HG02973 (cell line): ENCODE measurements at regions not wholly inside any gene's neighbourhood (a gene's known extent, or its start where the extent isn't known, plus 50 kb on each side); places are given as distances from the start of the nearest gene placed in this dataset.
"Not testable (repeated sequence)": the region's sequence is repeated elsewhere in the genome, so short reads cannot be mapped to it uniquely, and the experiment has no call there.

ENCODE experiments used
- ATAC-seq: cut with Tn5 transposase; IDR thresholded peaks from one replicate; pipeline ENCODE4 v1.9.1; 2021; ENCODE audit warnings: moderate library complexity; ENCODE audit not compliant: unreplicated experiment

DNA sequence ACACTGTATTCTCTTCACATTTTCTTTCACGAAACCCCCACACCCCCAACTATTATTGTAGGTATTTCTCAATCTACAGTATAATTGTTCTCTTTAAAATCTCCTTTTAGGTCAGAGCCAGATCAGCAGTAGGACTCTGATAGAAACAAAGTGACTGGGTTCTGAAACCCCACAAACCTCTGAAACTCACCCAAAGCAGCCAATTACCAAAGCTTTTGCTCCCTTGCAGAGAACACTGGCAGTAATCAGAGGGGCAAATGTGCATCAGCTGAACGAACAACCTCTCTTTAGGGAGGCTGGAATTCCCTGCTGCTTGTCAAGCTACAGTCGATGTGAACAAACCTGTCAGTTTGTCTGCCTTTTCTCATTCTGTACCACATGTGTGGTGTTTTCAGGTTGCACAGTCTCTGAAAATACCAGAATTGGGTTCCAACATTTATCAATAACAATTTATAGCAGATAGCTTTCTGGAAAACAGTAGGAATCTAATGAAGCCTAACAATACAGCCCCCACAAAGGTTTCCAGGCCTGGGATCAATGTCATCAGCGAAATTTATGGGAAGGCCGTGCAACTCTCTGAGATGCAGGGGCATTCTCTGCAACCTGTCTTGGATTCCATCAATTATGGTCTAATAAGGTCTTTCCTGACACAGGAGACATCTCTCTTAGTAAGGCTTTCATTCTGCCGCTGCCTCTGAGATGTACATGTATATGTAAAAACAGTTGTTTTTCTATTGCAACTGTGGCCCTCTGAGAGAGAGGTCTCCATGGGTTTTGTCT is 395.9 kb downstream of the GPAT3 start:
- ATAC-seq = no peak

DNA sequence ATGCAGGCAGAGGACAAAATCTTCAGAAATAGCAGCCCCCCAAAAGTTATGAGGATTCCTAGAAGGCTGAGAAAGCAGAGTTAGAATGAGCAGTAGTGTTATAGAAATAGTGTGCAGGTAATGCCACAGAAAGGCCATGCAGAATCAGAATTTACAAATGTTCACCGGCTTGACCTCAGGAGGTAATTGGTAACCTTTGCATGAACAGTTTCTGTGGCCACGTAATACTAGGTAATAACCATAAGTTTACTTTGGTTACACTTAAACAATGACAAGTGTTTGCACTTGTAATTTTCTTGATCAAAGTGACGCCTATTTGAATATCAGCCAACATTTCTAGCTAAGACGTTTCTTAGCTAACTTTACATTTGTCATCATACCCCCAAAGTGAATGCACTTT is 393.6 kb downstream of the GPAT3 start:
- no peak for ATAC-seq

DNA sequence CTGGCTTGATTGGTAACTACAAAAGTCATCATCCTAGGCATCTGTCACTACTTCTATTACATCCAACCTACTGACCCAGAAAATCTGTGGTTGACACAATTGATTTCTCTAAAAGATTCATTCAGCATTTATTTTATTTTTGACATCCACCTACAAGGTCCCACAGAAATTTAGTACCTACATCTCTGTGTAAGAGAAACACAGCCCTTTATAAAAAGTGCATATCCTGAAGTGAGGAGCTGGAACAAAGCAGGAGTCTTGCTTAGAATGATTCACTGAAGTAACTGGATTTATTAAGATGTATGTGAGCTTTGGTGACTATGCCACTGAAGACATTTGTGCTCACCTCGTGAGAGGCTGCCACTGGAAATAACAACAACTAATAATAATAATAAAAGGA is 391.0 kb downstream of the GPAT3 start:
- no peak for ATAC-seq

DNA sequence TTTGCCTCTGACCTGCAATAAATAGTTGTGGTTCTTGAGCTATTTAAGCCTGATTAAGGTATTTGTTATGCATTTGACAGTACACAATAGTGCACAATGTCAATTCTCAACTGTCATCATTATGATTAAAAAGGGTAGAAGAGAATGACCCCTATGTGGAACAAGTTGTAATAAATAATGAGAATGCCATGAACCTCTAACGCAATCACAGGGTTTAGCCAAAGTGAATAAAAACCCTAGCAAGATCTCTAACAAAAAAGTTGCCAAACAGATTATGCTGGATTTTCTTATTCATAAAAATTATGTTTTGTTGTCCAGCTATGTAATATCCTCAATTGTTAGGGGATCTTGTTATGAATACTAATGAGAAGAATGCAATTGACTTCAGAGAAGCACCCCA is 387.4 kb downstream of the GPAT3 start:
- ATAC-seq = no peak

DNA sequence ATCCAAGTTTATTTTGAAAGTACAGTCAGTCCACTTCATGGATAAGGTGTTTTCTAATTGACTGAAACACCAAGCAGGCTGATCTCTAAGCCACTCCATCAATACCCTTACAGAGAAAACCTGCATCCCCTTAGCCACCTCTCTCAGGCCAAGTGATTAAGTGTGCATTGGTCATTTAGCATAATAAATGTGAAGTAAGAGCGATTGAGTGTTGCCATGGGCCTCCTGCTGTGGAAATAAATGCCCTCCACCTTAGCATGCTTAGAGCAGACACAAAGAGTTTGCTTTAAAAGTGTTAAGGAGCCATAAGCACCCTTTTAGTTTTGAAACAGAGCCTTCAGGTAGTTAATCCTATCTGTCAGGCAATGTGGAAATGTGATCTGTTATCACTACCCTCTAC is 386.5 kb downstream of the GPAT3 start:
- ATAC-seq = no peak

DNA sequence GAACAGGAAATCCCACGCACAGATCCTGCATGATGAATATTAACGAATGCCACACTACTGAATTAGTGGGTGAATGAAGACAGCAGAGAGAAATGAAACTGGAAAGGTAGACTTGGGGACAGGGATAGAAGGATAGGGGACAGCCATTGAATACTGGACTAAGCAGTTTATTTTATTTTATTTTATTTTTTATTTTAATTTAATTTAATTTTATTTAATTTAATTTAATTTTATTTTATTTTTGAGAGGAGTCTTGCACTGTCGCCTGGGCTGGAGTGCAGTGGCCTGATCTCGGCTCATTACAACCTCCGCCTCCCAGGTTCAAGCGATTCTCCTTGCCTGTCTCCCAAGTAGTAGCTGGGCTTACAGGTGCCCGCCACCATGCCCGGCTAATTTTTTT is 385.2 kb downstream of the GPAT3 start:
- ATAC-seq = no peak

DNA sequence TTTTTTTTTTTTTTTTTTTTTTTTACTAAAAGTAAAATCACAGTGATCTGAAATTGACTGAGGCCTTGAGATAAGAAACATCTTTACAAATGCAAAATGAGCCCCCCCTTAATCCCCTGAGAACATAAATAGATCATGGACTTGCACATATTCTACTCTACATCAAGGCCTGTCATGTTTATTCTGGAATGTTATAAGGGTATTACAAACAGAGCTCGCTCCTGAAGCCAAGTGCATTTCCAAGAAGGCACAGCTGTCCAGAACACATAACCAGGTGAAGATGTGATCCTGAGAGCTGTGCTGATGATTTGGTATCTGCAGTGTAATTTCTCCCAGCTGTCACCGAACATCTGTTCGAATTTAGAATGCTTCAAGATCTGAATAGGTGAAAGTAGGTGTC is 384.5 kb downstream of the GPAT3 start:
- no peak for ATAC-seq

DNA sequence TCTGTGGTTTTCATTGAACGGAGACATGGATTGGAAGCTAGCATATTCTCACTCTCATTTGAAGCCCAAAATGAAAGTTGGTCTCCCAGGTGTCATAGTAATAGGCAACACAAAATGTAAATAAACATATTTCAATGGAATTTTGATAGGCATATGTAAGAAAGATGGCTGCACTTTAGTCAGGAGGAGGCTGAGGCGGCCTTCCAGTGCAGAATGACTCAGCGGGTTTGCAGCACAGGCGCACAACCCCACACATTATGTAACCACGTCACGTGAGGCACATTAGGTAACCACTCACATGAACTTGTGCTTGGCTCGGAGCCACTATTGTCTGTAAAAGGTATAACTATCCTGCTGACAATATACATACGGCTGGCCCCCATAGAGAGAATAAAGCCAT is 381.7 kb downstream of the GPAT3 start:
- no peak for ATAC-seq

DNA sequence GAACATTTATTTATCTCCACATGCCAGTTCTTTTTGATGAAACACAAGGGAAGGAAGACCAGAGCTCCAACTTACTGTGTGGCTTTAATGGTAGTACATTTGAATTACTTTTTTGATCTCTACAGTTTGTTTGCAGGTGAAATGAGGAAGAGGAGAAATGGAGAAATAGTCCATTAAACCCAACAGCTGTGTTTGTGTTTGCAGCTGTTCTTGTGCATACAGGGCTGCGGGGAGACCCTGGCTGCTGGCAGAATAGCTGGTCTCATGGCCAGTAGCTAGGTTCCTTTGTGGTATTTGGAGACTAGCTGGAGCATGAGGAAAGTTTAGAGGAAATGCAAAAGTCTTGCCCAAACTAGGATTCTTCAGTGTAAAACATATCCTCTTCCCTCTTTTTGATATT is 374.8 kb downstream of the GPAT3 start:
- no peak for ATAC-seq

DNA sequence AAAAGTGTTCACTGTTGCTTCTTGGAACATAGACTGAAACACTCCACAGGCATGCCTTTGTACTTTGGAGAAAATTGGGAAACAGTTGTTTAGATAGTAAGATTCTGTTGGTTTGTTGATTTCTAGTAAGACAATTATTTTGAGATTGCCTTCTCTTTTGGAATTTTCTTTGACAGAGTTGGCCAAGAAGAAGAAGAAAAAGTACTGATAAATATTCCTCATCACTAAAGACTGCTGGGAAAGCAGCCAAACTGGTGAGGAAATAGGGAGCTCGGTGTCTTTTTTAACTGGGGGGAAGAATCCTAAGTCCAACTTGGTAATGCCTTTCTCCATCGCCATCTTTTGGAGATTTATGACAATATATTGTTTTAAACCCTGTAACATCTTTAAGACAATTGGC is 370.7 kb downstream of the GPAT3 start:
- no peak for ATAC-seq

DNA sequence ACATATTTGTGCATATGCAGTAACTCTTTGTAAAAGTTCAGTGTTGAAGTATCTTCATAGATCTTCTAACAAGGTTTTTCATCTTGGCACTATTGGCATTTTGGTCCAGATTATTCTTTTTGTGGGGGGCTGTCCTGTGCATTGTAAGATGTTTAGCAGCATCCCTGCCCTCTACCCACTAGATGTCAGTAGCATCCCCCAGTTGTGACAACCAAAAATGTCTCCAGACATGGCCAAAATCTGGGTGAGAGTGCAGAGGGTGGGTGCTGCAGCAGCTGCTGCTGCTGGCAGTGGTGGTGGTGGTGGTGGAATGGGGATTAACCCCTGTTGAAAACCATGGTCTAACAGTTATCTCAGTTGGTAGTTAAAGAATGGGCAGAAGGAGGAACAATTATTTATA is 370.0 kb downstream of the GPAT3 start:
- no peak for ATAC-seq

DNA sequence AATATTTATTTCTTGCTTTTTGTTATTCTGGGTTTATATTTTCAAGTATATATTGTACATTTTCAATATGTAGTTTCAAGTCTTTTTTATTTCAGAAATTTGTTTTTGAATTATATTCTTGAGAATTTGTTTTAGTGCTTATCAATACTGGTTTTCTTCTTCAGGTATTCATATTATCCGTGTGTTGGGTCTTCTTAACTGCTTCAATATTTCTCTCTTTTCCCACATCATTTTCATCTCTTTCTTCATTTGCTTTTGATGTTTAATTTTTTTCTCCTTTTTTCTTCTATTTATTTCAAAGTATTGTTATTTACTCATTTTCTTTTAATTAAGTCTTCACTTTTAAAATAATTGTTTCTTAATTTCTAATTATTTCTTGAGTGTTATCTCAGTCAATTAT is 367.8 kb downstream of the GPAT3 start:
- ATAC-seq = not testable (repeated sequence)

DNA sequence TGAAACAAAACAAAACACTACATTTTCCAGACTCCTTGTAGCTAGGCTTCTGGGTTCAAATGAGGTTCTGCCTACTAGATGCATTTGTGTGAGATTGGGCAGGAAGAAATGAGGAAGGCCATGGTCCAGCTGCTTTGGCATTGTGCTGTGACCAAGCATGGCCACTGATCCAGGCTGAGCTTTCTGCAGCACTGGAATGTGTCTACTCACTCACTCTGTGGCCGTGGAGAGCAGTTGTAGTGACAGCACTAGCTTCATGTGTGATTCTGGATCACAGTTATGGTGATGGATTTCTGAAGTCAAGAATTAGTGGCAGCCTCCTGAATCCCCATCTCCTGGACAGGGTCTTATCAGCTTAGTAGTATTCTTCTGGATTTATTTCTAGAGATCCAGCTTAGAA is 358.9 kb downstream of the GPAT3 start:
- ATAC-seq = no peak

DNA sequence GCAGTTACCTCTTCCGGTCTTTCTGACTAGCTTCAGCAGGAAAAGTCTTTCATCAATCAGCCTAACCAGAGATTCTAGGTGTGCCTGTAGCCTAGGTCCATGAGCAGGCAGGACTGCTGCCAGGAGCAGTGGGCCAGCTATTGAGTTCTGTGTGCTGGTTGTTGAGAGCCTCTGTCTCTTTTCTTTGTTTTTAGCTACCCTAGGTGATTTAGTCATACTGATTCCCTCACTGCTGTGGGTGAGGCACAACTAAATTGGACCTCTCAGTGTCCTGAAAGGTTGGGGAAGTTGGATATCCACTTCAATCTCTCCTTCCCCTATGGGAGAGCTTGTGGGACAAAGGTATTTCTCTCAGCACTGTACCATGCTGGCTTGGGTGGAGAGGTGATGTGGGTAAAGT is 354.9 kb downstream of the GPAT3 start:
- ATAC-seq = no peak

DNA sequence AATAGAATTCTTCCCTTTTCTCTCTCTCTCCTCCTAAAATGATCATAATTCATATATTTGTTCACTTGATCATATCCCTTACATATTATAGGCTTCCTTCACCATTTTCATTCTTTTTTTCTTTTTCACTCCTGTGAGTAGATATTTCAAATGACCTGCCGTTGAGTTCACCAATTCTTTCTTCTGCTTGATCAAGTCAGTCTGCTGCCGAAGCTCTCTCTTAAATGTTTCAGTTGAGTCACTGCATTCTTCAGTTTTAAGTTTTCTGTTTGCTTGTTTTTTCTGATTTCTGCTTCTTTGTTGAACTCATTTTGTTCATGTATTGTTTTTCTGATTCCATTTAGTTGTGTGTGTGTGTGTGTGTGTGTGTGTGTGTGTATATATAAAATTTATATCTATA is 354.3 kb downstream of the GPAT3 start:
- no peak for ATAC-seq

DNA sequence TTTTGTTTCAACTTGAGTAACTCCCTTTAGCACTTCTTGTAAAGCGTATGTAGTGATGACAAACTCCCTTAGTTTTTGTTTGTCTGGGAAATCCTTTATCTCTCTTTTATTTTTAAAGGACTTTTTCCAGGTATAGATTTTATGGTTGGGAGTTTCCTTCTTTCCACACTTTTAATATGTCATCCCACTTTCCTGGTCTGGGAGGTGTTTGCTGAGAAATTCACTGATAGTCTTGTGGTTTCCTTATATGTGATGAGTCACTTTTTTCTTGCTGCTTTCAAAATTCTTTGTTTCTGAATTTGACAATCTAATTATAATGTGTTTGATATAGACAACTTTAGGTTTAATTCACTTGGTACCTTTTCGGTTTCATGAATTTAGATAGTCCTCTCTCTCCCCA is 353.9 kb downstream of the GPAT3 start:
- ATAC-seq = no peak

DNA sequence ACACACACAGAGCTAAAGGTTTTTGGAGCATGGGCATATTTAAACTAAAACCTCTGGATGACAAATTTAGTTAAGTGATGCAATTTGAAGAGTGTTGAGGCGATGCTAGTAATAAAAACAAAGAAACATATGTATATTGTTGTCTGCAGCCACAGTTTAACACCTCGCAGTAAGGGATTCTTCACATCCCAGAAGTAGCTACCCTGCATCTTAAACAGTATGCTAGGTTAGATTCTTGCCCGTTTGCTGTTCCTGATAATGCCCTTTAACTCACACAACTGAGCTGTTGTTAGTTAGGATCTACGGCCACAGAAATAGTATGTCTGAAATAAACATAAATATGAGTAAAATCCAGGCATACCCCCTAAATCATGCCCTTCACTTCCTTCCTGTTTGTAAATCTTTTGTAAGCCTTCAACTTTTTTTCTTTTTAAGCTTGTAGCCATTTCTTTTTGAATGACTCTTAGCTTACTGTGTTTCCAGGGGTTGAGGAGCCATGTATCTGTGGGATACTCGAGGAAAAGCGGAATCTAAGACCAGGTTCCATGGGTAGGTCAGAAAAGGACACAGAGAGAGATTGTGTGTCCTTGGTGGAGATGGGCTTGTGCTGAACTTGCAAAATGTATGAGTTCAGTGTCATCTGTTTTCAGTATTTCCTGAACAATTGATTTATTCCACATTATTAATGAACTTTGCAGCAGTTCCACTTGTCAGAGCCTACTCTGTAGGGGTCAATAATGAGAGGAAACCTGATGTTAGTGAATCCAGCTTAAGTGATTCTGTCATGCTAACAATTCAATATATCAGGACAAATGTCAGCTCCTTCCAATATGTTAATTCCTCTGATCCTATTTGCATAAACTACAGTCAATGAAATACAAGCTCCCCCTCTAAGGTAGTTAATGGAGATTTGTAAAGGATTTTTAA is 349.6 kb downstream of the GPAT3 start:
- no peak for ATAC-seq

DNA sequence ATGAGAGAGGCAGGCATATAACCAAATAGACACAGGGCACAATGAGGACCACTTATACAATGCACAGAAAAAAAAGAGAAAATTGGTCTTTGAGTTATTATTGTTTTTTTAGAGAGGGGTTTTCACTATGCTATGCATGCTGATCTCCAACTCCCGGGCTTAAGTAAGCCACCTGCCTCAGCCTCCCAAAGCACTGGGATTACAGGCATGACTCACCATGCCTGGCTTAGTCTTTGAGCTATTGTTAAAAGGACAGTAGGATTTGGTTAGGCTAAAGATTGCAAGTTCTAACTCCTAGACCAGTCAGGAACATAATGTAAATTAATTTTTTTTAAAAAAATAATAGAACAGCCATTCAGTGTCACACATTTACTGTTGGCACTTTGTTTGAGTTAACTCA is 340.1 kb downstream of the GPAT3 start:
- no peak for ATAC-seq

DNA sequence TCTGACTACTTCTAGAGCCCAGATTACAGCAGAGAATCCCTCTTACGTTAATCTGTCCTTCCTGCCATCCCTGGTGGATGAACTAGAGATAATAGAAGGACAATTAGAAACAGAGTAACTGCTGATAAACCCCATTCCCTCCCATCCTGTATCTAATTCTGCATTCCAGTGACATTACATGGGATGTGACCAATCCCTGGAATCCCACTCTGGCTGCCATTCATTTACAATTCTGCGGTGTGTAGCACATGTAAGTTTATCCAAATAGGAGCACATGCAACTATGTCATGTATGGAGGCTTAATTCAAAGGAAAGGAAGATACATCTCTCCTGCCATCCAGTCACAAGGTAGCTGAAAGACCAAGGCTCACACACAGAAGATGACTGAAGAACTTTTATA is 339.5 kb downstream of the GPAT3 start:
- ATAC-seq = no peak

DNA sequence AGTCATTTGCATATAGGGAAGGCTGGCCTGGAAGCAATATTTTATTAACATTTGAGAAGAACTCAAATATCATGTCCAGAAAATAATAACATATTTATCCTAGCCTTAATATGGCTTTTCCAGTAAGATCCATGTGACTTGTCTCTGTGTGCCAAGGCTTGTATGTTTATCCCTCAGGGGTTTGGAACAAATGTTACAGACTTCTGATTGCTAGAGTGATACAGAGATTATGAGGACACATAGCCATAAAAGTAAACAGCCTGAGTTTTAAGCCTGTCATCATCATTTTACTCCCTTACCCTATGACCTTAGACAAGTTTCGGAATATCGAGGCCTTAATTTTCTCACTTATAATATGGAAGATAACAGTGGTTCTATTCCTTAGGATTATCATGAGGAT is 338.1 kb downstream of the GPAT3 start:
- ATAC-seq = no peak

DNA sequence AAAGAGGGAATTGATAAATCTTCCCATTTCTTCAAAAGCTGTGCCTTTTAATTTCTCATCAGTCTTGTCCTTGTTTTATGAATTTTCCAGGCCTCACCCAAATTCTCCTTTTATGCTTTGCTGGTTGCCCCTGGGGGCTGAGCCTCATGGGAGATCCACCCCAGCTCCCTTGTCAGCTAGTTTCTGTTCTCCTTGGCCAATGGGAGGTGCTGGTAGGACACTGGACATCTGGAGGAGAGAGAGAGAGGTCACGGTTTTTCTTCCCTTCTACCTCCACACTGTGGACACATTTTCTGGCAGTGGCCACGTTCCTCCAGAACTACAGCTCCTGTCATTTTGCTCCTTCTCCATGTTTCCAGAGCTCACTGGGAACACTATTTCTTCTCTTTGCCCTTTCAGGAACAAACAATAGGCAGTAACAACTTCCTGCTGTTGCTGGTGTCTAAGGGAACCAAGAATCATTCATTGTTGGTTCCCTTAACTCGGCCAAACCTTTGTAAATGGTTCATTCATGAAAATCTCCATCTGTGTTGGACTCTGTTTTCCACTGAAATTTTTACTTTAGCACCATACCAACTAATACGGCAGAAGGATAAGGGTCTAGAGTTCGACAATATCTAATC is 334.5 kb downstream of the GPAT3 start:
- no peak for ATAC-seq
